Panc1 (cell line): ENCODE measurements at regions not wholly inside any gene's neighbourhood (a gene's known extent, or its start where the extent isn't known, plus 50 kb on each side); places are given as distances from the start of the nearest gene placed in this dataset.

ENCODE experiments used
- ATAC-seq: fragments of 200-7000 bp; cut with Tn5 transposase; 2 replicates; pipeline ENCODE4 v1.9.1; 2020; ENCODE audit warnings: mild to moderate bottlenecking, moderate library complexity
- BruUV-seq: library from RNA; stranded (reverse); fragments of 400-500 nt; replicated peaks from 2 replicates; lab custom pipeline; 2021; lab: Mats Ljungman, UMichigan
- CTCF ChIA-PET: fragments of 300-600 bp; sonication (Branson Sonifier 250); formaldehyde crosslinking; loops from one replicate; lab custom pipeline; 2022; ENCODE audit warnings: antibody characterized with exemption; lab: Charles Lee
- POLR2A ChIA-PET: fragments of 300-600 bp; sonication (Branson Sonifier 250); formaldehyde crosslinking; loops from one replicate; lab custom pipeline; 2022; ENCODE audit warnings: antibody characterized with exemption; lab: Charles Lee
- DNase-seq: peaks from one replicate; pipeline ENCODE4 v3.0.0-alpha.2; 2010; ENCODE audit warnings: low read depth, low spot score
- H3K27ac ChIP-seq: 2 replicates; pipeline ENCODE4 v1.5.1; 2011; ENCODE audit warnings: mild to moderate bottlenecking, low read length, inconsistent platforms
- H3K27me3 ChIP-seq: fragments of 200-500 bp; sonication (Bioruptor generic); 2 replicates; pipeline ENCODE4 v1.6.0; 2014; ENCODE audit warnings: low read length, inconsistent platforms; ENCODE audit not compliant: control insufficient read depth, insufficient read depth
- H3K36me3 ChIP-seq: fragments of 200-500 bp; sonication (Bioruptor generic); 2 replicates; pipeline ENCODE4 v1.5.1; 2014; ENCODE audit warnings: inconsistent platforms, mild to moderate bottlenecking, low read length, moderate library complexity; ENCODE audit not compliant: control insufficient read depth, insufficient read depth
- H3K4me1 ChIP-seq: 2 replicates; pipeline ENCODE4 v1.5.1; 2011; ENCODE audit warnings: inconsistent platforms, mild to moderate bottlenecking, low read length, moderate library complexity; ENCODE audit not compliant: control insufficient read depth, insufficient read depth
- H3K4me3 ChIP-seq, 2 experiments: 2 replicates each; pipeline ENCODE4 v1.5.1; 2011 to 2012; ENCODE audit warnings: low read depth in 2 of 2, low read length in 2 of 2, mild to moderate bottlenecking in 2 of 2, inconsistent platforms in 1 of 2, moderate library complexity in 1 of 2
- H3K9me3 ChIP-seq: fragments of 200-500 bp; sonication (Bioruptor generic); 2 replicates; pipeline ENCODE4 v1.5.1; 2014; ENCODE audit warnings: low read depth, mild to moderate bottlenecking, inconsistent platforms, low read length, moderate library complexity; ENCODE audit not compliant: control insufficient read depth, insufficient read depth
- POLR2AphosphoS5 ChIP-seq: IDR thresholded peaks from 2 replicates; pipeline ENCODE4 v1.6.1; 2012; ENCODE audit warnings: mild to moderate bottlenecking, low read depth, low read length, moderate library complexity
- SIN3A ChIP-seq: IDR thresholded peaks from 2 replicates; pipeline ENCODE4 v1.6.1; 2012; ENCODE audit warnings: low read depth, mild to moderate bottlenecking, low read length, moderate library complexity, borderline replicate concordance; ENCODE audit not compliant: insufficient read depth
- TCF7L2 ChIP-seq: IDR thresholded peaks from 2 replicates; pipeline ENCODE4 v1.6.1; 2011; ENCODE audit warnings: mild to moderate bottlenecking, low read depth, low read length, inconsistent platforms
- in situ Hi-C: cut with HindIII; loops from 2 replicates; pipeline ENCODE4 v1.10.0; 2016; ENCODE audit warnings: low sequenced_read_pairs, low pct_unique_long_range_greater_than_20kb
- intact Hi-C: fragments of 100-400 bp; cut with micrococcal nuclease; formaldehyde crosslinking; loops from one replicate; pipeline ENCODE4 v1.10.0; 2022; ENCODE audit not compliant: unreplicated experiment
- TF ChIP-seq, protein P1 (sequence below): fragments of 450-650 bp; IDR thresholded peaks from 2 replicates; pipeline ENCODE4 v1.5.1; 2017; ENCODE audit warnings: mild to moderate bottlenecking
- TF ChIP-seq, protein P2 (sequence below), 2 experiments: IDR thresholded peaks; 2 replicates each; pipeline ENCODE4 v1.6.1; 2011 to 2012; ENCODE audit warnings: low read depth in 2 of 2, control low read depth in 1 of 2, low read length in 1 of 2, mild to moderate bottlenecking in 1 of 2, moderate library complexity in 1 of 2; ENCODE audit not compliant: insufficient read depth in 1 of 2

DNA sequence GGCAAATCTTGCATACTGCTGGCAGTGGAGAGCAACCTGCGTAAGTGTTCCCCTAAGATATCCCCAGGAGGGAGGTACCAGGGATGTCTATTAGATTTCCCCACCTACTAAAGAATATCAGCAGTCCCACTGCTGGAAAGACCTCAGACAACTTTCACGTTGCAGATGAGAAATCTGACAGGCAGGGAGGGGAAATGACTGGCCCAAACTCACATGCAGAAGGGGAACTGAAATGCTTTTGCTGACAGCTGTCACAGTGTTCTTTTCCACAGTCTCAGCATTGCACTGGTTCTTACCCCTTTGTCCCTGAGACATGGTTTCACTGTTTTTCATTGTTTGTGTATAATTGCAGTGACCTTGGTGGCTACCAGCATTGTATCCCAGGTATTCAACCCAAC, 84.8 kb upstream of the ATP1A1 start:
- Histone ChIP-seq H3K4me3 (no peak overlapping the region), H3K27ac (no peak overlapping the region), H3K4me1 (no peaks in the 10 kb centered on the region), H3K27me3 (no peaks in the 10 kb centered on the region), H3K36me3 (no peaks in the 10 kb centered on the region), H3K9me3 (no peaks in the 10 kb centered on the region)
- ChIA-PET CTCF (no interaction called here), POLR2A (no interaction called here)
- BruUV-seq = no TSS peak
- intact Hi-C loops = no loop called here
- in situ Hi-C loops = no loop called here
- ATAC-seq (no peak), DNase-seq (no peak)
- TF ChIP-seq, protein P1, sequence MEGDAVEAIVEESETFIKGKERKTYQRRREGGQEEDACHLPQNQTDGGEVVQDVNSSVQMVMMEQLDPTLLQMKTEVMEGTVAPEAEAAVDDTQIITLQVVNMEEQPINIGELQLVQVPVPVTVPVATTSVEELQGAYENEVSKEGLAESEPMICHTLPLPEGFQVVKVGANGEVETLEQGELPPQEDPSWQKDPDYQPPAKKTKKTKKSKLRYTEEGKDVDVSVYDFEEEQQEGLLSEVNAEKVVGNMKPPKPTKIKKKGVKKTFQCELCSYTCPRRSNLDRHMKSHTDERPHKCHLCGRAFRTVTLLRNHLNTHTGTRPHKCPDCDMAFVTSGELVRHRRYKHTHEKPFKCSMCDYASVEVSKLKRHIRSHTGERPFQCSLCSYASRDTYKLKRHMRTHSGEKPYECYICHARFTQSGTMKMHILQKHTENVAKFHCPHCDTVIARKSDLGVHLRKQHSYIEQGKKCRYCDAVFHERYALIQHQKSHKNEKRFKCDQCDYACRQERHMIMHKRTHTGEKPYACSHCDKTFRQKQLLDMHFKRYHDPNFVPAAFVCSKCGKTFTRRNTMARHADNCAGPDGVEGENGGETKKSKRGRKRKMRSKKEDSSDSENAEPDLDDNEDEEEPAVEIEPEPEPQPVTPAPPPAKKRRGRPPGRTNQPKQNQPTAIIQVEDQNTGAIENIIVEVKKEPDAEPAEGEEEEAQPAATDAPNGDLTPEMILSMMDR = no peak
- TF ChIP-seq POLR2AphosphoS5 (no peak), TCF7L2 (no peak), SIN3A (no peak)
- TF ChIP-seq, protein P2, sequence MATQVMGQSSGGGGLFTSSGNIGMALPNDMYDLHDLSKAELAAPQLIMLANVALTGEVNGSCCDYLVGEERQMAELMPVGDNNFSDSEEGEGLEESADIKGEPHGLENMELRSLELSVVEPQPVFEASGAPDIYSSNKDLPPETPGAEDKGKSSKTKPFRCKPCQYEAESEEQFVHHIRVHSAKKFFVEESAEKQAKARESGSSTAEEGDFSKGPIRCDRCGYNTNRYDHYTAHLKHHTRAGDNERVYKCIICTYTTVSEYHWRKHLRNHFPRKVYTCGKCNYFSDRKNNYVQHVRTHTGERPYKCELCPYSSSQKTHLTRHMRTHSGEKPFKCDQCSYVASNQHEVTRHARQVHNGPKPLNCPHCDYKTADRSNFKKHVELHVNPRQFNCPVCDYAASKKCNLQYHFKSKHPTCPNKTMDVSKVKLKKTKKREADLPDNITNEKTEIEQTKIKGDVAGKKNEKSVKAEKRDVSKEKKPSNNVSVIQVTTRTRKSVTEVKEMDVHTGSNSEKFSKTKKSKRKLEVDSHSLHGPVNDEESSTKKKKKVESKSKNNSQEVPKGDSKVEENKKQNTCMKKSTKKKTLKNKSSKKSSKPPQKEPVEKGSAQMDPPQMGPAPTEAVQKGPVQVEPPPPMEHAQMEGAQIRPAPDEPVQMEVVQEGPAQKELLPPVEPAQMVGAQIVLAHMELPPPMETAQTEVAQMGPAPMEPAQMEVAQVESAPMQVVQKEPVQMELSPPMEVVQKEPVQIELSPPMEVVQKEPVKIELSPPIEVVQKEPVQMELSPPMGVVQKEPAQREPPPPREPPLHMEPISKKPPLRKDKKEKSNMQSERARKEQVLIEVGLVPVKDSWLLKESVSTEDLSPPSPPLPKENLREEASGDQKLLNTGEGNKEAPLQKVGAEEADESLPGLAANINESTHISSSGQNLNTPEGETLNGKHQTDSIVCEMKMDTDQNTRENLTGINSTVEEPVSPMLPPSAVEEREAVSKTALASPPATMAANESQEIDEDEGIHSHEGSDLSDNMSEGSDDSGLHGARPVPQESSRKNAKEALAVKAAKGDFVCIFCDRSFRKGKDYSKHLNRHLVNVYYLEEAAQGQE (IDR thresholded peaks at IDR 0.05; ENCODE audit: insufficient read depth in 1 of 2, low read depth in 2 of 2, low read length in 1 of 2) = no peak

DNA sequence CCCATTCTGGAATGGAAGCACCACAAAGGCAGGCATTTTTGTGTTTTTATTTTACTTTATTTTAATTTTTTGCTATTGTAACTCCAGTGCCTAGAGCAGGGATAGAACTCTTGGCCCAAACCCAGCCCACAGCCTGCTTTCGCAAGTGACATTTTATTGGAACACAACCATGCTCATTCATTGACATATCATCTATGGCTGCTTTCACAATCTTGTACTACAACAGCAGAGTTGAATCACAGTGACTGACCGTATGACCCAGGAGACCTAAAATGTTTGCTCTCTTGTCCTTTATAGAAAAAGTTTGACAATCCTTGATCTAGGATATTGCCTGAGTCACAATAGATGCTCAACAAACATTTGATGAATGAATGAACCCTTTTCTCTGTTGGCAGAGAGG, 83.9 kb upstream of the ATP1A1 start:
- no peaks in the 10 kb centered on the region for H3K27me3 ChIP-seq
- ATAC-seq (no peak), DNase-seq (no peak)
- POLR2A ChIA-PET = no interaction called here
- H3K4me1 ChIP-seq = no peaks in the 10 kb centered on the region
- CTCF ChIA-PET = no interaction called here
- H3K27ac ChIP-seq = no peak overlapping the region
- in situ Hi-C loops = no loop called here
- H3K36me3 ChIP-seq = no peaks in the 10 kb centered on the region
- TF ChIP-seq POLR2AphosphoS5 = no peak
- TF ChIP-seq, protein P1 = no peak
- no peak for TF ChIP-seq TCF7L2
- TF ChIP-seq, protein P2 (IDR thresholded peaks at IDR 0.05; ENCODE audit: insufficient read depth in 1 of 2, low read depth in 2 of 2, low read length in 1 of 2) = no peak
- TF ChIP-seq SIN3A = no peak
- intact Hi-C loops = no loop called here
- no TSS peak for BruUV-seq
- H3K9me3 ChIP-seq = no peaks in the 10 kb centered on the region
- no peak overlapping the region for H3K4me3 ChIP-seq
